GF-D8 (cell line): ENCODE measurements at regions not wholly inside any gene's neighbourhood (a gene's known extent, or its start where the extent isn't known, plus 50 kb on each side); places are given as distances from the start of the nearest gene placed in this dataset.
"Not testable (repeated sequence)": the region's sequence is repeated elsewhere in the genome, so short reads cannot be mapped to it uniquely, and the experiment has no call there.

Experiments used
- DNase-seq: peaks from one replicate; lab custom pipeline; 2025; lab: John Stamatoyannopoulos, UW

- DNase-seq = no peak
These were observed 86.1 kb downstream of the RAP2A start for GRCh38 chr13:97520061-97520460.

DNA sequence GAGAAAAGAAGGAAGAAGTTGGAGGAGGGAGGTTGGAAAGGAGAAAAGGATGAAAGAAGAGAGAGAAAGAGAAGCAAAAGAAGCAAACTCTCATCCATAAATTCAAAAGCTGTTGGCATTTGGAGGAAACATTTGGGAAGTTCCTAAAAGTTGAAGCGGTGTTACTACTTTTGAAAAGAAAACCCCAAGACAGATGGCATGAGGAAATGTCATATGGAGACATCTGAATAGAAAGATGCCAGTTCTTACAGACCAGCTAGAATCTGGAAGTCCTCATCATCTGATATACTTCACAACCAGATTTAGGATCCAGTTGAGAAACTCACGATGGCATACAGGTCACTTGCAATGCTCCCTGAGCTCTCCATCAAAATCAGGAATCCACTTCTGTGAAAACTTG, 86.9 kb downstream of the RAP2A start:
- DNase-seq = no peak

- no peak for DNase-seq
These were observed 87.8 kb downstream of the RAP2A start for GRCh38 chr13:97521726-97522125.

DNA sequence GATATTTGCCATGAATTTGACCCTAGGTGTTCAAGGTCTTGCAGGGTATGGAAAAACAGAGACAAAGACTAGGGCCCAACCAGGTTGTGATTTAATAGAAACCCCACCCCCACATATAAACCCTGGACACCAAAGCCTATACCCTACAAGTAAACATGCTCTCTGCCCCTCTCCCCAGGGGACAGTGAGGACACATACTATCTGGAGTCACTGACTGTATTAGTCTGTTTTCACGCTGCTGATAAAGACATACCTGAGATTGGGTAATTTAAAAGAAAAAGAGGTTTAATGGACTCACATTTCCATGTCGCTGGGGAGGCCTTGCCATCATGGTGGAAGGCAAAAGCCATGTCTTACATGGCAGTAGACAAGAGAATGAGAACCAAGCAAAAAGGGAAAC, 88.3 kb downstream of the RAP2A start:
- no peak for DNase-seq

- DNase-seq = no peak
These were observed 92.6 kb downstream of the RAP2A start for GRCh38 chr13:97526556-97526955.

DNA sequence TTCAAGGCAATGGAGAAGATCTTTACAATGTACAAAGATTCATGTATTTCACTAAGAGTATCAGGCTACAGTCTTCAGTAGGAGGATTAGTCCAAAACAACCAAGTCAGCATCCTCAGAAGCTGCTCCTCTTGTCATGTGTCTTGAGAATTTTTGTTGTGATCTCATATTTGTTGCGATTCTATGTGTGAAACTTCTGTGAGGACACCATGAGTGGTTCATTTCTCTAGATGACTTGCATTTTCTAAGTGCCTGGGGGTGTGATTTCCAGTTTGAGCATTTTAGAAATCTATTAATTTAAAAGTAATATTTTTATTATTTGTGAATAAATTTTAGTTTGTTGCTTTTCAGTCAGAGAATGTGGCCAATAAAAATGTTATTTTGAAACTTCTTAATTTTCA, 94.5 kb downstream of the RAP2A start:
- no peak for DNase-seq

GRCh38 chr13:97534540-97534939, 100.6 kb downstream of the RAP2A start:
- no peak for DNase-seq

- DNase-seq = no peak
These were observed 101.6 kb downstream of the RAP2A start for GRCh38 chr13:97535614-97536013.

- DNase-seq = no peak
These were observed 103.1 kb downstream of the RAP2A start for GRCh38 chr13:97537110-97537509.

DNA sequence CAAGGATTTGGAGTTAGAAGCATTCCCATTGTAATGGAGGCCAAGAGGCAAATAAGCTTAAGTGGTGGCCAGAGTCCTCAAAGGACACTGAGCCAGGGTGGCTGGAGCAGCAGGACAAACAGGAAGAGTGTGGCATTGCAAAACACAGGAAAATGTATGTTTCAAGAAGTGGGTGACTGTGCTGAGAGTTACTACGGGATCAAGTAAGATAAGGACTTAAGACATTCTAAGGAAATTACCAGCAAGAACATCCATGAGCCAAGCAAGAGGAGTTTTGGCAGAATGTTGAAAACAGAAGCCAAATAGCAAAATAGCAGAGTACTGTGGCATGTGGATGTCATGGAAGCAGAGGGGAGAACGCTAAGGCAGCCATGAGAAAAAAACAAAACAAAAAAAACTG, 104.2 kb downstream of the RAP2A start:
- no peak for DNase-seq

DNA sequence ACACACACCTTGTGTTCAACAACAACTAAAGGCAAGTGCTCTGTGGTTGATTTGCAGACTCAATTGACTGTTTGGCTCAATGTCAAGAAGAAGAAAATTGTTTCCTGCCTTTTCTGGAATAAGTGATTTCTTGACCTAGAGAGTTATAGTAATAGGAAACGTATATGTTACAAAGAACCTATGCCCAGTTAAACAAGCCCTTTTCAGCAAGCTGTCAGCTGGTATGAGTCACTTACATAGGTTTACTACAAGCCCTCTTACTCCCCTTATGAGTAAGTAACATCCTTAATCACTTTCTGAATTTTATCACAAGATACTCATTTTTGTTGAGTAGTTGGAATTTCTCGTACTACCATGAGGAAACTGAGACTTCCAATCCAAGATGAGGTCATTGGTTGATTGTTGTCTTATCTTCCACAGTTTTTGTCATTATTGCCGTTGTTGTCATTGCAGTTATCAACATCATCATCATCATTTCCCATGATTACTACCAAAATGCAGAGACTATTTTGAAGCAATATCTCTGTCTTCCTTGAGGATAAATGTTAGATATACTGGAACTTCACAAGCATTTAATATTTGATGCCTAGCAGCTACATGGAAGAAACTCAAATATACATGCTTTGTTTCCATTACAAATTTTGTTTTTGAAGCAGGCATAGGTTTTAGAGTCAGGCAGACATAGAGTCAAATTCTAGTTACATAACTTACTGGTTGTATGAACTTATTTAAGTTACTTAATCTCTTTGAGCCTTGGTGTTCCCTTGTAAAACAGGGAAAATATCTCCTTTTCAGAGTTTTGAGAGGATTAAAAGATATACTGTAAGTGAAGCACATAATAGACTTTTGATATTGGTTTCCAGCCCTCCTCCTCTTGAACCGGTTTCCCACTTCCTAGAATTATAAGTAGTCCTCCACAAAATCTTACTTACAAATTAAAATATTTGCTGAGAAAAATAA, 106.0 kb downstream of the RAP2A start:
- no peak for DNase-seq

- no peak for DNase-seq
These were observed 106.7 kb downstream of the RAP2A start for GRCh38 chr13:97540696-97541095.

- DNase-seq = no peak
These were observed 108.2 kb downstream of the RAP2A start for GRCh38 chr13:97542102-97542685.

DNA sequence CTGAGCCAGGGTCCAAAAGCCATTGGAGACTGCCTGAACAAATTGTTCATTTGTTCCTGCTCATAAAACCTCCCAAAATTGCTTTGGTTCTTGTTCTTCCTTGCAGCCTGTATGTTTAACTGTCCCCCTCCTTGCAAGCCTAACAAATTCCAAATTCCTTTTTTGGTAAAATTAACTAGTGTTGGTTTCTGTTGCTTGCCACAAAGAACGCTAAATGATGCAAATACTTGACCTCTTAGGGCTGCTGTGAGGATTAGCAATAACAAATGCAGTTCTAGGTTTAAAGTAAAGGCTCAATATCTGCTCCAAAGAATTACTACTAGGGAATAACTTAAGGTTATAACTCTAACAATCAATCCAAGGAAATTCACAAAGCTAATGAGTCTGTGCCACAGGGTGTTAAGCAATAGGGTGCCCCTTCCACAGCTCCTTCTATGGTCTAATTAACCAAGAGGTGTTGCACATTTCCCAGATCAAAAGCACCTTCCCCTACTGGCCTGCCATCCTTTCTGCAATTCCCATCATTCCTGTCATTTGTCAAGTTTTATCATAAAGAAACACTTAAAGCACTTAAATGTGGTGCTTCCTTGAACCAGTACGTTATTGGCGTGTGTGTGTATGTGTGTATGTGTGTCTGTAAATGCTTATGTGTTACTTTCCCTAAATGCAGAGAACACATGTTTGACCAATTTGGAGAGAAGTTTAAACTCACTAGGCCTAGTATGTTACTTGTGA, 110.2 kb downstream of the RAP2A start:
- DNase-seq = no peak

GRCh38 chr13:97544971-97545499, 111.1 kb downstream of the RAP2A start:
- not testable (repeated sequence) for DNase-seq

DNA sequence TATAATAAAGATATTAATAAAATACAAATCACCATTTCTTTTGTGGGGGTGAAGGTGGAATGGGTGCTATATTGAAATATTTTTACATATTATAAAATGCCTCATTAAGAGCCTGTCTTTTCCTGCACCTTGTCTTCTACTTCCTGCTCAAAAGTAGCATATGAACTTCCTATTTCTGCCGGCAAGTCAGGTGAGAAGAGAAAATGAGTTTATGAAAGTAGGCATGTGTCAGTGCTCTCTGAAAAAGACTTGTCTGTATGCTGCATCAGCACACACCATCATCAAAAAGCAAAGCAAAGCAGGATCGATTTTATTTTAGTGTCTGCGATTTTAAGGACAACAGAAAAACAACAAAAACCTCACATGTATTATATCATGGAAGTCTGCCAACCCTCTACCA, 114.2 kb downstream of the RAP2A start:
- no peak for DNase-seq

DNA sequence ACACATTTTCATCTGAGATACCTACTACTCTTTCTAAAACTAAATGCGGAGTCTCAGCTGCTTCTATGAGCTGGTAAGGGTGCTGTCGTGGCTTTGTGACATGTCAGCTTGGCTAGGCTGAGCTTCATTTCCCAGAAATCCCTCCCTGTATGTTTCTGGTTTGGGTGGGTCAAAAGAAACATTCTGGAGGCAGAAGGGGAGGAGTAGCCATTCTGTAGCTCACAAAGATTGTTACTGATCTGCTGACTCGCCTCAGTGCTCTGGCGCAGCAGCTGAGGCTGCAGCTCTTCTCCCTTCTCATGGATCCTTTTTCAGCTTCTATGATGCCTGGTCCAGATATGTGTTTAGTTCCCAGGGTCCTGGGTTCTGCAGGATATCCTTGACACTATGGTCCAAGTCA, 114.7 kb downstream of the RAP2A start:
- no peak for DNase-seq

- no peak for DNase-seq
These were observed 115.2 kb downstream of the RAP2A start for GRCh38 chr13:97549201-97549600.

DNA sequence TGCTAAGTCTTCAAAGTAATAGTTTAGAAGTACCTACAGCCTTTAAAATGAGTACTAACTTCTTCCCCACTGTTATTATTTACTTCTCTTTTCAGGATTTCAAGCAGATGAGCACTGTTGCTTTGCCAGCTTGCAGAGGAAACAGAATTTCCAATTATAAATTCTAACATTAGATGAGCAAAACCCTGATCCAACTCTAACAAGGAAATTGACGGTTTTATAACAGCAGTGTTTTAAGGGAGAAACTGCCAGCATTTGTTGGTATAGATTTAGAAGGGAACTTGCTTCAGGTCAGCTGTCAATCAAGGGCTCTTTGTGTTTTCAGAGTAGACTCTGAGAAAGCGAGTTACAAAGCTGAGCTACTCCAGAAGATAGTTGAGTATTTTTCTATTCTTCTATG, 120.5 kb downstream of the RAP2A start:
- DNase-seq = no peak

GRCh38 chr13:97555034-97555433, 121.1 kb downstream of the RAP2A start:
- DNase-seq = no peak

DNA sequence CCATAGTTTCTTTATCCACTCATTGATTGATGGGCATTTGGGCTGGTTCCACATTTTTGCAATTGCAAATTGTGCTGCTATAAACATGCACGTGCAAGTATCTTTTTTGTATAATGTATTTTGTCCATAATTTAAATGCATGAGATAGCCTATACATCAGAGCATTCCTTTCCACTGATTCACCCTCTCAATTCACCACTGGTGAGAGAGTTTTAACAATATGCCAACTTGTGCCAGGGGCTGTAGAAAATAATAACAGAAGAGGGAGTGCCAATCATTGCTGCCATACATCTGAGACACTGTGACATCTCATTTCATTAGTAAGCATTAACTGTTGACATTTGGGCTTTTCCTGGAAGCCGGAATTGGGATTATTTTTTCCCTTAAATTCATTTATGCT, 125.1 kb downstream of the RAP2A start:
- DNase-seq = no peak

DNA sequence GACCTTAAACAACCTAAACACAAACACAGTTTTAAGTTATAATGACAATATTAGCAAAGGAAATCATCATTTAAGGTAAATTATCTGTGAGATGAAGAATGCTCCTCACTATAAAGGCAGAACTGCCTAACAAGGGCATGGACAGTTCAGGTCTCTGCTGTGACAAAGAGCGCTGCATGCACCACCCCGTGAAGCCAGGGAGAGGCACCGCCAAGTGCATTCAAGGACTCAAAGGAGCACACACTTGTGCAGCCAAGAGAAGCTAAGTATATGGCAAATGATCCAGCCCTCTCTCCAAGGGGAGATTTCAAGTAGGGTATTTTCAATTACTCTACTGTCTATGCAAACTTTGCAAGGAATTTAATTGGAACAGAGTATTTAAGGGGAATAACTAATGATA, 126.0 kb downstream of the RAP2A start:
- DNase-seq = no peak

- DNase-seq = no peak
These were observed 127.2 kb downstream of the RAP2A start for GRCh38 chr13:97561182-97561581.
